Aorta (tissue), 5 donors: ENCODE measurements at regions not wholly inside any gene's neighbourhood (a gene's known extent, or its start where the extent isn't known, plus 50 kb on each side); places are given as distances from the start of the nearest gene placed in this dataset.
"Not testable (repeated sequence)": the region's sequence is repeated elsewhere in the genome, so short reads cannot be mapped to it uniquely, and the experiment has no call there.

Experiments used
- ATAC-seq: fragments of 200-7000 bp; cut with Tn5 transposase; one replicate; pipeline ENCODE4 v1.9.1; 2022; ENCODE audit warnings: moderate library complexity; ENCODE audit not compliant: low FRiP score
- DNase-seq, 2 donors: peaks; one replicate each; pipeline ENCODE4 v3.0.0-alpha.2; 2020
- H3K27ac ChIP-seq, 2 donors: one replicate each; pipeline ENCODE4 v1.5.1; 2013; ENCODE audit warnings: low read length in 2 of 2, mild to moderate bottlenecking in 2 of 2, moderate library complexity in 2 of 2, control low read depth in 1 of 2, inconsistent platforms in 1 of 2, low read depth in 1 of 2
- H3K27me3 ChIP-seq, 2 donors: one replicate each; pipeline ENCODE4 v1.6.1; 2013; ENCODE audit warnings: control low read depth in 1 of 2, low read length in 1 of 2, mild to moderate bottlenecking in 1 of 2, moderate library complexity in 1 of 2; ENCODE audit not compliant: insufficient read depth in 2 of 2, control insufficient read depth in 1 of 2
- H3K36me3 ChIP-seq, 2 donors: one replicate each; pipeline ENCODE4 v1.6.1; 2013; ENCODE audit warnings: control low read depth in 1 of 2, low read length in 1 of 2, mild to moderate bottlenecking in 1 of 2; ENCODE audit not compliant: insufficient read depth in 2 of 2, control insufficient read depth in 1 of 2
- H3K4me1 ChIP-seq, 2 donors: one replicate each; pipeline ENCODE4 v1.6.1; 2013; ENCODE audit warnings: low read length in 2 of 2, control low read depth in 1 of 2, mild to moderate bottlenecking in 1 of 2, moderate library complexity in 1 of 2; ENCODE audit not compliant: insufficient read depth in 2 of 2, control insufficient read depth in 1 of 2
- H3K4me3 ChIP-seq, 2 donors: one replicate each; pipeline ENCODE4 v1.5.1; 2013; ENCODE audit warnings: low read length in 2 of 2, control low read depth in 1 of 2, mild to moderate bottlenecking in 1 of 2
- H3K9me3 ChIP-seq: one replicate; pipeline ENCODE4 v1.6.1; 2013; ENCODE audit warnings: mild to moderate bottlenecking, low read length; ENCODE audit not compliant: control insufficient read depth
- WGBS, 2 donors: extraction: QIAGEN DNeasy Blood & Tissue Kit; methylation state at CpG; one replicate each; pipeline ENCODE4 v1.1.7; 2013; 5-methylcytosine and 5-hydroxymethylcytosine counted together
- intact Hi-C, 2 donors: fragments of 100-400 bp; cut with DNase I; formaldehyde crosslinking; loops; one replicate each; pipeline versions ENCODE4 v1.14.2 to v1.15.0; 2022
- donor health status: healthy with polysubstance abuse.
- donor health status: Bipolar disorder and iron deficiency.
- donor health status: DM: no; HTN: no; CAD: no.
- donor health status: DM: no; HTN: no; CAD: no.
- donor health status: DM: yes; HTN: yes; CAD: no.

- no peaks in the 10 kb centered on the region for H3K36me3 ChIP-seq
- DNase-seq, result no peak
- no peak overlapping the region for H3K27ac ChIP-seq
- intact Hi-C loops, result no loop called here
- ATAC-seq, result no peak
- no peaks in the 10 kb centered on the region for H3K4me1 ChIP-seq
- no peak overlapping the region for H3K4me3 ChIP-seq
- no peaks in the 10 kb centered on the region for H3K27me3 ChIP-seq
- no peaks in the 10 kb centered on the region for H3K9me3 ChIP-seq
- 98% methylated on average over 1 of the region's 1 CpG for WGBS, 2 donors
These were observed 619.6 kb downstream of the KCTD12 start for GRCh38 chr13:76266561-76266960.

- intact Hi-C loops, result no loop called here
- 76 to 83% methylated on average over 2 of the region's 2 CpGs for WGBS, 2 donors
- Histone ChIP-seq H3K4me1 (no peaks in the 10 kb centered on the region), H3K36me3 (no peaks in the 10 kb centered on the region), H3K27ac (no peak overlapping the region), H3K27me3 (no peaks in the 10 kb centered on the region), H3K9me3 (no peaks in the 10 kb centered on the region), H3K4me3 (no peak overlapping the region)
- ATAC-seq (no peak), DNase-seq (no peak)
These were observed 614.1 kb downstream of the LMO7 start for GRCh38 chr13:76250211-76250610.

- Histone ChIP-seq H3K27ac (no peak overlapping the region), H3K36me3 (no peaks in the 10 kb centered on the region), H3K4me1 (no peaks in the 10 kb centered on the region), H3K9me3 (no peaks in the 10 kb centered on the region), H3K4me3 (no peak overlapping the region), H3K27me3 (no peaks in the 10 kb centered on the region)
- WGBS, 2 donors, result 40 to 45% methylated on average over 1 of the region's 1 CpG
- DNase-seq (no peak), ATAC-seq (no peak)
- intact Hi-C loops, result no loop called here
These were observed 609.8 kb downstream of the LMO7 start for GRCh38 chr13:76245920-76246319.

GRCh38 chr13:76245211-76245610, 609.1 kb downstream of the LMO7 start:
- Histone ChIP-seq H3K4me1 (no peaks in the 10 kb centered on the region), H3K27me3 (no peaks in the 10 kb centered on the region), H3K27ac (no peak overlapping the region), H3K36me3 (no peaks in the 10 kb centered on the region), H3K4me3 (no peak overlapping the region), H3K9me3 (no peaks in the 10 kb centered on the region)
- DNase-seq, result no peak
- 67 to 73% methylated on average over 4 of the region's 4 CpGs for WGBS, 2 donors
- intact Hi-C loops, result no loop called here
- ATAC-seq, result no peak

GRCh38 chr13:76243120-76243519, 607.0 kb downstream of the LMO7 start:
- H3K36me3 ChIP-seq, H3K27ac ChIP-seq, H3K9me3 ChIP-seq, H3K4me3 ChIP-seq, intact Hi-C loops, DNase-seq, ATAC-seq, H3K4me1 ChIP-seq, H3K27me3 ChIP-seq: not testable (repeated sequence)
- WGBS, 2 donors, result 84 to 86% methylated on average over 7 to 8 of the region's 8 CpGs

- Histone ChIP-seq H3K36me3 (no peaks in the 10 kb centered on the region), H3K4me1 (no peaks in the 10 kb centered on the region), H3K9me3 (no peaks in the 10 kb centered on the region), H3K4me3 (no peak overlapping the region), H3K27ac (no peak overlapping the region), H3K27me3 (no peaks in the 10 kb centered on the region)
- WGBS, 2 donors, result 86 to 89% methylated on average over 4 of the region's 4 CpGs
- intact Hi-C loops, result no loop called here
- ATAC-seq, result no peak
- DNase-seq, result no peak
These were observed 603.0 kb downstream of the LMO7 start for GRCh38 chr13:76239031-76239680.

- DNase-seq (no peak), ATAC-seq (no peak)
- H3K27me3 ChIP-seq, result no peaks in the 10 kb centered on the region
- no peaks in the 10 kb centered on the region for H3K4me1 ChIP-seq
- 96 to 97% methylated on average over 4 of the region's 4 CpGs for WGBS, 2 donors
- H3K4me3 ChIP-seq, result no peak overlapping the region
- H3K36me3 ChIP-seq, result no peaks in the 10 kb centered on the region
- no peak overlapping the region for H3K27ac ChIP-seq
- intact Hi-C loops, result no loop called here
- H3K9me3 ChIP-seq, result no peaks in the 10 kb centered on the region
These were observed 595.5 kb downstream of the LMO7 start for GRCh38 chr13:76231522-76232167.

- WGBS, 2 donors, result 92 to 97% methylated on average over 2 of the region's 2 CpGs
- no peak overlapping the region for H3K27ac ChIP-seq
- no peaks in the 10 kb centered on the region for H3K9me3 ChIP-seq
- H3K27me3 ChIP-seq, result no peaks in the 10 kb centered on the region
- ATAC-seq, result no peak
- H3K36me3 ChIP-seq, result no peaks in the 10 kb centered on the region
- H3K4me1 ChIP-seq, result no peaks in the 10 kb centered on the region
- intact Hi-C loops, result no loop called here
- no peak for DNase-seq
- H3K4me3 ChIP-seq, result no peak overlapping the region
These were observed 593.2 kb downstream of the LMO7 start for GRCh38 chr13:76229281-76229680.

GRCh38 chr13:76226941-76227340, 590.8 kb downstream of the LMO7 start:
- no peak overlapping the region for H3K27ac ChIP-seq
- ATAC-seq (no peak), DNase-seq (no peak)
- no peaks in the 10 kb centered on the region for H3K27me3 ChIP-seq
- H3K9me3 ChIP-seq, result no peaks in the 10 kb centered on the region
- no peak overlapping the region for H3K4me3 ChIP-seq
- no peaks in the 10 kb centered on the region for H3K36me3 ChIP-seq
- WGBS, 2 donors, result 94 to 95% methylated on average over 1 of the region's 1 CpG
- intact Hi-C loops, result no loop called here
- no peaks in the 10 kb centered on the region for H3K4me1 ChIP-seq
